NCI-H2227 (cell line): ENCODE measurements at regions not wholly inside any gene's neighbourhood (a gene's known extent, or its start where the extent isn't known, plus 50 kb on each side); places are given as distances from the start of the nearest gene placed in this dataset.
A peak's percentile ranks its signal among the peaks of the same experiment; 100 is the strongest.
"Not testable (repeated sequence)": the region's sequence is repeated elsewhere in the genome, so short reads cannot be mapped to it uniquely, and the experiment has no call there.

Experiments
- DNase-seq: peaks from one replicate; lab custom pipeline; 2025; ENCODE audit not compliant: unreplicated experiment; lab: John Stamatoyannopoulos, UW

- no peak for DNase-seq
These were observed 221.6 kb downstream of the STK31 start for GRCh38 chr7:23931633-23932032.

- no peak for DNase-seq
These were observed 228.2 kb downstream of the STK31 start for GRCh38 chr7:23938215-23938614.

GRCh38 chr7:23938937-23939552 is 229.0 kb downstream of the STK31 start:
- no peak for DNase-seq

GRCh38 chr7:23939747-23940146 is 229.7 kb downstream of the STK31 start:
- not testable (repeated sequence) for DNase-seq

- DNase-seq: no peak
These were observed 231.5 kb downstream of the STK31 start for GRCh38 chr7:23941551-23941950.

GRCh38 chr7:23942032-23942431 is 232.0 kb downstream of the STK31 start:
- DNase-seq: no peak

GRCh38 chr7:23944131-23944530 is 234.1 kb downstream of the STK31 start:
- DNase-seq: no peak

- DNase-seq: no peak
These were observed 235.5 kb downstream of the STK31 start for GRCh38 chr7:23945472-23945871.

GRCh38 chr7:23955145-23955544 is 245.1 kb downstream of the STK31 start:
- no peak for DNase-seq

- no peak for DNase-seq
These were observed 245.7 kb downstream of the STK31 start for GRCh38 chr7:23955600-23956149.

- DNase-seq: no peak
These were observed 247.0 kb downstream of the STK31 start for GRCh38 chr7:23956772-23957576.

GRCh38 chr7:23959821-23960220 is 249.8 kb downstream of the STK31 start:
- no peak for DNase-seq

GRCh38 chr7:23960361-23960760 is 250.3 kb downstream of the STK31 start:
- no peak for DNase-seq

- no peak for DNase-seq
These were observed 253.6 kb downstream of the STK31 start for GRCh38 chr7:23963461-23964165.

- peak; percentile 7 for DNase-seq
These were observed 254.7 kb downstream of the STK31 start for GRCh38 chr7:23964715-23965114.

- DNase-seq: no peak
These were observed 255.3 kb downstream of the STK31 start for GRCh38 chr7:23965296-23965695.

GRCh38 chr7:23966941-23967340 is 256.9 kb downstream of the STK31 start:
- no peak for DNase-seq

- DNase-seq: no peak
These were observed 258.1 kb downstream of the STK31 start for GRCh38 chr7:23967949-23968599.

GRCh38 chr7:23968791-23969190 is 258.8 kb downstream of the STK31 start:
- no peak for DNase-seq

GRCh38 chr7:23969443-23969842 is 259.4 kb downstream of the STK31 start:
- no peak for DNase-seq

- DNase-seq: no peak
These were observed 260.2 kb downstream of the STK31 start for GRCh38 chr7:23970193-23970592.
